ENCODE measurements at regions not wholly inside any gene's neighbourhood (a gene's known extent, or its start where the extent isn't known, plus 50 kb on each side); places are given as distances from the start of the nearest gene placed in this dataset.

DNA sequence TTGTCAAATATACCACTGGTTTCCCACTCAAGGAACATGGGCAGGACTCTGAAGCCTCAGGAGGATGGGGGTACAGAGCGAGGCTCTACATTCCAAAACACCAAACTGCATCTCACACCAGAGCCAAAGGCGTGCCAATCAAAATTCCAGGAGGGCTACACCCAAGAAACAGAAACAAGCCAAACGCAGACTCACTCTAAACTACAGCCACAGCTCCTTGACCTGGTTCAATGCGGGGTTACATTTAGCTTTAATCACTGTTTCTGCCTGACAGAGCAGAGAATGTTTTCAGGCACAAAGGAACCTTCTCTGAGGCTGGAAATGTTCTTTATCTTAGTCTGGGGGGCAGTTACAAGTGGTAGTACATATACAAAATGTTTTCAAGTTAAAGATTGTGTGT lies 2121.5 kb upstream of the AGA start:
- no peak for TF ChIP-seq CTCF (IDR thresholded peaks at IDR 0.05; ENCODE audit: insufficient read depth, low read depth, low read length)
- no peak for DNase-seq (ENCODE audit: low read depth)

DNA sequence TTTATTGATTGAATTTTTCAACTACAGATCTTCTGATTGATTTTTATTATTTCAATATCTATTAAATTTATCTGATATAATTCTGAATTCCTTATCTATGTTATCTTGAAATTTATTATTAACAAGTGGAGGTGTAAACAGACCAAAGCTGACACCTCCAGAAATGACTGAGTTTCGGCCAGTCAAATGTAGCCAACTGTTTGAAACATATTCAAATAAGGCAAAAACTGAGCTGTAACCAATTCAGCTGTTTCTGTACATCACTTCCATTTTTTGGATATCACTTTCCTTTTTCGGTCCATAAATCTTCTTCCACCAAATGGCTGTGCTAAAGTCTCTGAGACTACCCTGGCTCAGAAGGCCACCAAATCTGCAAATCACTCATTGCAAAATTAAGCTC lies 2127.3 kb upstream of the AGA start:
- DNase-seq (ENCODE audit: low read depth), result no peak
- H3K4me3 ChIP-seq (ENCODE audit: low read depth, low read length), result no peak overlapping the region
- no peak for TF ChIP-seq CTCF (IDR thresholded peaks at IDR 0.05; ENCODE audit: insufficient read depth, low read depth, low read length)

More for the DNA sequence above, 2121.5 kb upstream of the AGA start:
- H3K4me3 ChIP-seq (ENCODE audit: low read depth, low read length), result no peak overlapping the region

DNA sequence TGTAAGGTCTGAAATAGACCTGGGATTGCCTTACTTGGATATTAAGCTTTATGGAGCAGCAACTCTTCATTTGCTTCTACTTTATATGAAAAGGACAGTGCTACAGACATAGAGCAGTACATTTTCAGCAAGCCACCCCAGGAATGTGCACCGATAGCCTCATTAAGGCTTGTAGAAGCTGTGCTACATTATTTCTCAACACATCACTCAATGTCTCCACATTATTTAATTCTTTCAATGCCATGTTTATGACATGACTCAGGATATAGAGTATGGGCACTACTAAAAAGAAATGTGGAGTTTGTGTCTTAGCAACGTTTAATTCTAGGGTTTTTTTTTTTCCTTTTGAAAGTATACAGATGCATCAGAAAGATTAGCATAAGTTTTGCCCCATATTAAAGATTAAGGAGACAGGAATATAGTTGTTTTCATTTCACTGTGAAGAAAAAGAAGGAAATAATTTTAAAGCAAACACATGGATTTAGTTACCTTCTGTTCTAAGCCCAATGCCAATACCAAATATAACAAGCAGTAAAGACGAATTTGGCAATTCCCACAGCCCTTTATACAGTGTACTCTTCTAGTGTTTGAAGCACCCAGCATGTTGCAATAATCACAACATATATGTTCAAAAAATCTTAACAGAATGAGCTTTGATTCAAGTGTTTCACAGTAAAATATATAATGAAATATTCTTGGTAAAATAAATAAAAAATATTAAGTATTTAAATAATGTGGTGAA lies 2140.1 kb upstream of the AGA start:
- TF ChIP-seq CTCF (IDR thresholded peaks at IDR 0.05; ENCODE audit: insufficient read depth, low read depth, low read length), result no peak
- H3K4me3 ChIP-seq (ENCODE audit: low read depth, low read length), result no peak overlapping the region
- no peak for DNase-seq (ENCODE audit: low read depth)

GRCh38 chr4:179583221-179583620 lies 2141.0 kb upstream of the AGA start:
- no peak for DNase-seq (ENCODE audit: low read depth)
- H3K4me3 ChIP-seq (ENCODE audit: low read depth, low read length), result no peak overlapping the region
- TF ChIP-seq CTCF (IDR thresholded peaks at IDR 0.05; ENCODE audit: insufficient read depth, low read depth, low read length), result no peak

DNA sequence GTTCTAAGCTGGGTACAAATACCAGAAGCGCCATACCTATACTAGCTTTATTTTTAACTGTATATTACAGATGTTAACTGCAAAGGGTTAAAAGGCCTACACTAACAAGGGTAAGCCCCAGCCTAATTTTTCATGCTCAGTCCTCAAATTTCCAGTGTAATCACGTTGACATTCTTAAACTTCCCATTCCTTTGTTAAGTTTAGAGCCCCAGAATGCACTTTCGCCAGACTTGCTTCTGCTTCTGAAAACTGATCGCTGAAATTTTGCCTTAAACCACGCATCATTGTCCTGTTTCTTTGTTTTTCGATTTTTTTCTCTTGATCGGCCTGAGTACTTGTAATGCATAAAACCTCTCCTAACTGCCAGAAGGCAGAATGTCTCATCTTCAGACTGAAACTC lies 2141.9 kb upstream of the AGA start:
- no peak for TF ChIP-seq CTCF (IDR thresholded peaks at IDR 0.05; ENCODE audit: insufficient read depth, low read depth, low read length)
- no peak overlapping the region for H3K4me3 ChIP-seq (ENCODE audit: low read depth, low read length)
- no peak for DNase-seq (ENCODE audit: low read depth)

GRCh38 chr4:179585761-179586160 lies 2143.5 kb upstream of the AGA start:
- no peak for DNase-seq (ENCODE audit: low read depth)
- TF ChIP-seq CTCF (IDR thresholded peaks at IDR 0.05; ENCODE audit: insufficient read depth, low read depth, low read length), result no peak
- no peak overlapping the region for H3K4me3 ChIP-seq (ENCODE audit: low read depth, low read length)

GRCh38 chr4:179586460-179586859 lies 2144.2 kb upstream of the AGA start:
- DNase-seq (ENCODE audit: low read depth), result no peak
- no peak for TF ChIP-seq CTCF (IDR thresholded peaks at IDR 0.05; ENCODE audit: insufficient read depth, low read depth, low read length)
- H3K4me3 ChIP-seq (ENCODE audit: low read depth, low read length), result no peak overlapping the region
